A549 (cell line): ENCODE measurements at regions not wholly inside any gene's neighbourhood (a gene's known extent, or its start where the extent isn't known, plus 50 kb on each side); places are given as distances from the start of the nearest gene placed in this dataset.
"Not testable (repeated sequence)": the region's sequence is repeated elsewhere in the genome, so short reads cannot be mapped to it uniquely, and the experiment has no call there.

ENCODE experiments used
- POLR2A ChIP-seq: IDR thresholded peaks from 2 replicates; pipeline ENCODE4 v1.6.1; 2012; ENCODE audit warnings: mild to moderate bottlenecking, low read length
- ZNF302 ChIP-seq: fragments of 250-450 bp; sonication (Bioruptor Pico); IDR thresholded peaks from 2 replicates; pipeline ENCODE4 v1.9.0; 2021; ENCODE audit warnings: inconsistent platforms, mild to moderate bottlenecking, moderate library complexity
- TF ChIP-seq, protein P1 (sequence below): fragments of >200 bp; sonication (Bioruptor Twin); formaldehyde crosslinking; IDR thresholded peaks from 3 replicates; pipeline ENCODE4 v1.5.1; 2016

DNA sequence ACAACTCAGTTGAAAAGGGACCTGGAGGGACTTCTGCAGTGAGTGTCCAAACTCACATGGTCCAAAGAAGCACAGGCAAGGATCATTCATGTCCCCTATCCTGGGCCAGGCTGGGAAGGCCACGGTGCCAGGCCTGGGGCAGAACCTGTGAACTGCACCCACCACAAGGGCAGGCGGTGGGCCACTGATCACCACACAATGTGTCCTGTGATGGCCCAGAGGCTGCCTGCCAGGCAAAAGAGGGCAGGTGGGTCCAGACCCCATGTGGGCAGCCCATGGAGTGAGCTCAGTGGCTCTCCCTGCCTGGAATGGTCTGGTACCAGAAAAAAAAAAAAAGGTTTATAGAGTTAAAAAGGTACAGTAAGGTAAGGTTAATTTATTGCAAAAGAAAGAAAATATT, 244.8 kb downstream of the ANKRD30B start:
- not testable (repeated sequence) for TF ChIP-seq ZNF302, POLR2A
- TF ChIP-seq, protein P1, sequence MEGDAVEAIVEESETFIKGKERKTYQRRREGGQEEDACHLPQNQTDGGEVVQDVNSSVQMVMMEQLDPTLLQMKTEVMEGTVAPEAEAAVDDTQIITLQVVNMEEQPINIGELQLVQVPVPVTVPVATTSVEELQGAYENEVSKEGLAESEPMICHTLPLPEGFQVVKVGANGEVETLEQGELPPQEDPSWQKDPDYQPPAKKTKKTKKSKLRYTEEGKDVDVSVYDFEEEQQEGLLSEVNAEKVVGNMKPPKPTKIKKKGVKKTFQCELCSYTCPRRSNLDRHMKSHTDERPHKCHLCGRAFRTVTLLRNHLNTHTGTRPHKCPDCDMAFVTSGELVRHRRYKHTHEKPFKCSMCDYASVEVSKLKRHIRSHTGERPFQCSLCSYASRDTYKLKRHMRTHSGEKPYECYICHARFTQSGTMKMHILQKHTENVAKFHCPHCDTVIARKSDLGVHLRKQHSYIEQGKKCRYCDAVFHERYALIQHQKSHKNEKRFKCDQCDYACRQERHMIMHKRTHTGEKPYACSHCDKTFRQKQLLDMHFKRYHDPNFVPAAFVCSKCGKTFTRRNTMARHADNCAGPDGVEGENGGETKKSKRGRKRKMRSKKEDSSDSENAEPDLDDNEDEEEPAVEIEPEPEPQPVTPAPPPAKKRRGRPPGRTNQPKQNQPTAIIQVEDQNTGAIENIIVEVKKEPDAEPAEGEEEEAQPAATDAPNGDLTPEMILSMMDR: not testable (repeated sequence)
